ENCODE measurements at regions not wholly inside any gene's neighbourhood (a gene's known extent, or its start where the extent isn't known, plus 50 kb on each side); places are given as distances from the start of the nearest gene placed in this dataset.

- no peaks in the 10 kb centered on the region for H3K27me3 Mint-ChIP-seq
- DNase-seq, result no peak
Observed at GRCh38 chr1:95437781-95438180, 203.8 kb downstream of the RWDD3 start.

DNA sequence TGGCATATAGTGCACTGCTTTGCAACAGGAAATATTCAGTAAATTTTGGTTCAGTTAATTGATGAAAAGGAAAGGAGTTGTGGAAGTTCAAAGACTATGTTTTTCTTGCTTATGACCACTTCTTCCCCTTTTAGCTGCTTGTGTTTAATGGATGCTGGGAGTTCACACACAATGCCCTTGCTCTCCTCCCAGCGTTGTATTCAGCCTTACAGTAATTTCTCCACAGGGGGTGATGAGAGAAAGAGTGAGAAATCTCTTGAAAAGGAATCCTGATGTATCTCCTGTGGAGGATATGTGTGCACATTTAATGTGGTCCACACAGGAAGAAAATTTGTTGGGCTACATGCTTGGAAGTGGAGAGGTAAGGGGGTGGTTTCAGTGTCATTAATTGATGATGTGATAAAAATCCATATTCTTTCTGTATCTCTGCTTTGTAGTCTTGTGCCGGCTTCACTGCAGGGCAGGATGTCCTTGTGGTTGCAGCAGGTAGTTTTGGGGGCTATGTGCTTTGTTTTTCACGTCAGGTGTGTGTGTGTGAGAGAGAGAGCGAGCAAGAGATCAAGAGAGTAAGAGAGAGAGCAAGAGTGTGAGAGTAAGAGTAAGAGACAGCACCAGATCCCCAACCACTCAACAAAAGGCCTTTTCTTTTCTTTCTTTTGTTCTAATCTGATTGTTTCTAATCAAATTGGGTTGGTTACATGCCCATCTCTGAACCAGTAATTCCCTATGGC, 204.4 kb downstream of the RWDD3 start:
- no peaks in the 10 kb centered on the region for H3K4me1 Mint-ChIP-seq
- DNase-seq, result no peak
- H3K27ac Mint-ChIP-seq, result no peak overlapping the region
- no peaks in the 10 kb centered on the region for H3K27me3 Mint-ChIP-seq
- no peaks in the 10 kb centered on the region for H3K9me3 Mint-ChIP-seq
- ATAC-seq, result no peak
- H3K4me3 Mint-ChIP-seq, result no peak overlapping the region

More at GRCh38 chr1:95437781-95438180, 203.8 kb downstream of the RWDD3 start:
- ATAC-seq, result no peak
- Mint-ChIP-seq H3K4me3 (no peak overlapping the region), H3K4me1 (no peaks in the 10 kb centered on the region), H3K27ac (no peak overlapping the region), H3K9me3 (no peaks in the 10 kb centered on the region)

DNA sequence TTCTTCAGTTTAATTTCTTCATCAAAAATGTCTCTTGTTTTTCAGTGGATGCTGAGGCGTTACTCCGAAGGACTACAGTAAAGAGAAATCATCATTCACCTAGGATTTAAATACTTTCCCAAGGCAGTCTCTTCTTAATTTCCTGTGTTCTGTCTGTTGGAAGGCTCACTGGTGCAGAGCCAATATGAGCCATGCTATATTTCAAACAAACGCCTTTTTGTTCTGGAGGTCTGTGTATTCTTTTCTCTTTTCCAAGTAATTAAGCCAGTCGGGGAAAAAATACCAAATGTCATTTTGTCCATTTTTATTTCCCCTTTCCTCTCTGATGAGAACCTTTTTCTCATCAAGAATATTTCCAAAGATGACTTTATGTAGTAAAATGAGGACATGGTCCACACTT, 206.5 kb downstream of the RWDD3 start:
- no peak overlapping the region for H3K27ac Mint-ChIP-seq
- no peaks in the 10 kb centered on the region for H3K9me3 Mint-ChIP-seq
- H3K4me3 Mint-ChIP-seq, result no peak overlapping the region
- no peaks in the 10 kb centered on the region for H3K27me3 Mint-ChIP-seq
- DNase-seq, result no peak
- ATAC-seq, result no peak
- H3K4me1 Mint-ChIP-seq, result no peaks in the 10 kb centered on the region

DNA sequence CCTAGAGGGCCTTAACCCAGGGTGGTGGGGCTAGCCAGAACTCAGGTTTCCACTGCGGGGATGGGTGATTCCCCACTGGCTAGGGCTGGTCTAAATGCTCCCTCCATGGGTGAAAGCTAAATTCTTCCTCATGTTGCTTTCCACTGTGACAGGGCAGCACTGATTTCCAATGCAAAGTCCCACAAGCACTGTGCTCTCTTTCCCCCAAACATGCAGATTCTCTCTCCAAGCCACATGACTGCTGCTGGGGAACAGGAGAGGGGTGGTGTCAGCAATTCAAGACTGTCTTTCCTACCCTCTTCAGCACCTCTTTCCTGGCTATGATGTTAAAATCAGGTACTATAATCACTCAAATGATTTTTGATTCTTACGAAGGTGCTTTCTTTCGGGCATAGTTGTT, 215.5 kb downstream of the RWDD3 start:
- no peak overlapping the region for H3K4me3 Mint-ChIP-seq
- peaks cover 15 to 34% of the 10 kb centered on the region in 2 donors for H3K9me3 Mint-ChIP-seq

GRCh38 chr1:95451054-95451453, 217.0 kb downstream of the RWDD3 start:
- H3K4me3 Mint-ChIP-seq, result no peak overlapping the region
- H3K4me1 Mint-ChIP-seq, result no peaks in the 10 kb centered on the region
- H3K27ac Mint-ChIP-seq, result no peak overlapping the region
- no peaks in the 10 kb centered on the region for H3K27me3 Mint-ChIP-seq
- DNase-seq, result no peak
- peaks cover 26 to 46% of the 10 kb centered on the region in 2 donors for H3K9me3 Mint-ChIP-seq
- no peak for ATAC-seq

More for the DNA sequence above, 215.5 kb downstream of the RWDD3 start:
- DNase-seq, result no peak
- no peak for ATAC-seq
- no peak overlapping the region for H3K27ac Mint-ChIP-seq
- H3K4me1 Mint-ChIP-seq, result no peaks in the 10 kb centered on the region
- no peaks in the 10 kb centered on the region for H3K27me3 Mint-ChIP-seq

- Mint-ChIP-seq H3K27ac (no peak overlapping the region), H3K9me3 (peaks cover 26 to 46% of the 10 kb centered on the region in 2 donors), H3K4me1 (no peaks in the 10 kb centered on the region), H3K4me3 (no peak overlapping the region), H3K27me3 (no peaks in the 10 kb centered on the region)
- DNase-seq (no peak), ATAC-seq (no peak)
Observed at GRCh38 chr1:95451904-95452303, 217.9 kb downstream of the RWDD3 start.

GRCh38 chr1:95453053-95453452, 219.0 kb downstream of the RWDD3 start:
- Mint-ChIP-seq H3K4me1 (no peaks in the 10 kb centered on the region), H3K4me3 (no peak overlapping the region), H3K27ac (no peak overlapping the region), H3K27me3 (no peaks in the 10 kb centered on the region), H3K9me3 (peaks cover 19 to 41% of the 10 kb centered on the region in 2 donors)
- DNase-seq (no peak), ATAC-seq (no peak)

GRCh38 chr1:95467036-95467435, 233.0 kb downstream of the RWDD3 start:
- Mint-ChIP-seq H3K27me3 (no peaks in the 10 kb centered on the region), H3K4me1 (no peaks in the 10 kb centered on the region), H3K9me3 (peaks cover 20% of the 10 kb centered on the region in 2 donors), H3K4me3 (no peak overlapping the region), H3K27ac (no peak overlapping the region)
- ATAC-seq (no peak), DNase-seq (no peak)

GRCh38 chr1:95475686-95476457, 241.9 kb downstream of the RWDD3 start:
- Mint-ChIP-seq H3K4me3 (no peak overlapping the region), H3K27me3 (no peaks in the 10 kb centered on the region), H3K9me3 (peaks cover 25 to 32% of the 10 kb centered on the region in 2 donors), H3K4me1 (no peaks in the 10 kb centered on the region), H3K27ac (no peak overlapping the region)
- no peak for DNase-seq
- no peak for ATAC-seq

DNA sequence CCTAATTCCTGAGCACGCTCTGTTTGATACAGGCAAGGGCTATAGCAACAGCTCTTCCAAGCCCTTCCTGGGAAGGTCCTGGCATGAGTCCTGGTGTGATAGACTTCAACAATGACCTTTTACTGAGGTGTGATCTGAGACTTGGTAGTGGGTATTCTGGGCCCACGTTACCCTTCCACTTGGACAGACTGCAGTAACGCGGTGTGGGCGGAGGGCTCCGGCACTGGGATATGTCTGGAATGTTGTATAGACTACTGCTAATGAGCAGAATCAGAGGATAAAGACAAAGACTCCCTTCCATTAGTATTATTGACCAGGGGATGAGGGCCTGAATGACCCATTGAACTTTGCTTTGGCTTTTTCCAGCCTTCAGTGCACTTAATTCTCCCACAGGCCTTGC, 262.3 kb downstream of the RWDD3 start:
- ATAC-seq (no peak), DNase-seq (no peak)
- peaks cover 4 to 9% of the 10 kb centered on the region in 2 donors for H3K9me3 Mint-ChIP-seq
- H3K27ac Mint-ChIP-seq, result no peak overlapping the region
- H3K4me3 Mint-ChIP-seq, result no peak overlapping the region
- no peaks in the 10 kb centered on the region for H3K27me3 Mint-ChIP-seq
- no peaks in the 10 kb centered on the region for H3K4me1 Mint-ChIP-seq

- Mint-ChIP-seq H3K27ac (no peak overlapping the region), H3K27me3 (no peaks in the 10 kb centered on the region), H3K4me1 (no peaks in the 10 kb centered on the region), H3K9me3 (peaks cover 4 to 9% of the 10 kb centered on the region in 2 donors), H3K4me3 (no peak overlapping the region)
- DNase-seq (no peak), ATAC-seq (no peak)
Observed at GRCh38 chr1:95496773-95497172, 262.8 kb downstream of the RWDD3 start.

GRCh38 chr1:95497566-95497965, 263.6 kb downstream of the RWDD3 start:
- no peak overlapping the region for H3K4me3 Mint-ChIP-seq
- H3K9me3 Mint-ChIP-seq, result peaks cover 4 to 9% of the 10 kb centered on the region in 2 donors
- H3K27me3 Mint-ChIP-seq, result no peaks in the 10 kb centered on the region
- DNase-seq, result no peak
- ATAC-seq, result no peak
- H3K27ac Mint-ChIP-seq, result no peak overlapping the region
- no peaks in the 10 kb centered on the region for H3K4me1 Mint-ChIP-seq

- ATAC-seq (no peak), DNase-seq (no peak)
- H3K9me3 Mint-ChIP-seq, result peaks cover 0 to 9% of the 10 kb centered on the region in 2 donors
- no peak overlapping the region for H3K4me3 Mint-ChIP-seq
- no peaks in the 10 kb centered on the region for H3K27me3 Mint-ChIP-seq
- H3K4me1 Mint-ChIP-seq, result no peaks in the 10 kb centered on the region
- no peak overlapping the region for H3K27ac Mint-ChIP-seq
Observed at GRCh38 chr1:95503278-95504030, 269.4 kb downstream of the RWDD3 start.

GRCh38 chr1:95504321-95504720, 270.3 kb downstream of the RWDD3 start:
- Mint-ChIP-seq H3K27ac (no peak overlapping the region), H3K4me3 (no peak overlapping the region), H3K27me3 (no peaks in the 10 kb centered on the region), H3K9me3 (peaks cover 0 to 9% of the 10 kb centered on the region in 2 donors), H3K4me1 (no peaks in the 10 kb centered on the region)
- no peak for DNase-seq
- no peak for ATAC-seq

DNA sequence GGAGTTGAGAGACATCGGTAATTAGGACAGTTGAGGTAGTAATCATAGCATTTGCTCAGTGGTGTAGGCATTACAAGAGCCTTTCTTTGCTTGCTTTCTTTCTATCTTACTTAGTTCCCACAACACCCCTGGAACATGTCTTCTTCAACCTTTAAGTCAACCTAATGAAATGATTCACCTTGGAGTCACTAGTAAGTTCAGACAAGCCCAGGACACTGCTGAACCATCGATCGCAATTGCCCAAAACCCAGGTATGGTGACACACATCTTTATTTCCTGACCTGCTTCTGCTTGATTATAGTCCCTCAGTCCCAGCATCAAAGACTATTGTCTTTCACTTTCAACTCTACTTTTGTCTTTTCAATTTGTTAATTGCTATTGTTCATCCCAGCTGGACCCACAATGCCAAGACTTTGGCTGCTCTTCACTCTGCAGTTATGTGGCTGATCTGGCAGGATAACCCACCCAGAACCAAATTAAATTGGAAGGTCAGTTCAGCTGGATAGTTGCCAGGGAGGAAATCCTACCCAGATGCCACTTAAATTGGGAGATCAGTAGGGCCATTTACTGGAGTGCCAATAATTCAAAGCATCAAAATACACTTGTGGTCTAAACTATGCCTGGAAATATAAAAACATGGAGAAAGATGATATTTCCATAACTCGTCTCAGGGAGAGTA, 272.9 kb downstream of the RWDD3 start:
- Mint-ChIP-seq H3K27ac (no peak overlapping the region), H3K27me3 (no peaks in the 10 kb centered on the region), H3K4me1 (no peaks in the 10 kb centered on the region), H3K9me3 (no peaks in the 10 kb centered on the region), H3K4me3 (no peak overlapping the region)
- DNase-seq (no peak), ATAC-seq (no peak)

Measured in stimulated activated naive CD8-positive, alpha-beta T cell treated with anti-CD3 and anti-CD28 coated beads, Interleukin-15, amount 100 ng/mL, for 72 hours (primary cell).